Right lobe of liver (tissue), 6 donors: ENCODE measurements at regions not wholly inside any gene's neighbourhood (a gene's known extent, or its start where the extent isn't known, plus 50 kb on each side); places are given as distances from the start of the nearest gene placed in this dataset.
A peak's percentile ranks its signal among the peaks of the same experiment; 100 is the strongest.

ENCODE experiments used
- ATAC-seq, 4 donors: fragments of 200-7000 bp; cut with Tn5 transposase; one replicate each; pipeline ENCODE4 v1.9.1; 2020; ENCODE audit warnings: mild to moderate bottlenecking in 4 of 4, moderate library complexity in 4 of 4
- DNase-seq, 3 donors: peaks; one replicate each; pipeline ENCODE4 v3.0.0-alpha.2; 2020
- H3K27ac ChIP-seq, 3 donors: fragments of 200-600 bp; one replicate each; pipeline ENCODE4 v1.8.0; 2022
- H3K27me3 ChIP-seq, 2 donors: fragments of 200-600 bp; one replicate each; pipeline ENCODE4 v1.8.0; 2022
- H3K36me3 ChIP-seq, 4 donors: fragments of 200-600 bp; sonication (generic) in 1 of 4; one replicate each; pipeline versions ENCODE4 v1.5.1 to v1.8.0; 2017 to 2022; ENCODE audit warnings: control low read depth in 1 of 4
- H3K4me1 ChIP-seq, 4 donors: fragments of 200-600 bp; sonication (generic) in 1 of 4; one replicate each; pipeline versions ENCODE4 v1.5.1 to v1.8.0; 2017 to 2022; ENCODE audit warnings: control low read depth in 1 of 4
- H3K4me3 ChIP-seq, 3 donors: fragments of 200-600 bp; one replicate each; pipeline ENCODE4 v1.8.0; 2022
- H3K9me3 ChIP-seq, 4 donors: fragments of 200-600 bp; sonication (generic) in 1 of 4; one replicate each; pipeline versions ENCODE4 v1.5.1 to v1.8.0; 2017 to 2022; ENCODE audit warnings: control low read depth in 1 of 4
- POLR2A ChIP-seq: fragments of 450-650 bp; IDR thresholded peaks from one replicate; pipeline ENCODE4 v1.6.1; 2017; ENCODE audit warnings: antibody characterized with exemption, mild to moderate bottlenecking
- WGBS: methylation state at CpG from one replicate; pipeline ENCODE4 v1.1.6; 2018; ENCODE audit warnings: low coverage, low lambda C conversion rate; ENCODE audit not compliant: insufficient coverage; ENCODE audit errors: missing lambda C conversion rate; 5-methylcytosine and 5-hydroxymethylcytosine counted together
- intact Hi-C, 2 donors: fragments of 100-400 bp; cut with DNase I; formaldehyde crosslinking; loops; one replicate each; pipeline versions ENCODE4 v1.11.2 to v1.14.1; 2022
- TF ChIP-seq, protein P1 (sequence below), 4 donors: fragments of 200-600 bp in 3 of 4; fragments of 450-650 bp in 1 of 4; IDR thresholded peaks; one replicate each; pipeline versions ENCODE4 v1.5.1 to v1.8.0; 2016 to 2022; ENCODE audit warnings: antibody characterized with exemption in 4 of 4, mild to moderate bottlenecking in 2 of 4
- donor health status: DM: no; HTN: yes; CAD: no.
- donor health status: DM: no; HTN: no; CAD: no.
- donor health status: DM: no; HTN: no; CAD: no.
- donor health status: DM: no; HTN: yes; CAD: no.
- donor health status: DM: no; HTN: yes; CAD: no.

DNA sequence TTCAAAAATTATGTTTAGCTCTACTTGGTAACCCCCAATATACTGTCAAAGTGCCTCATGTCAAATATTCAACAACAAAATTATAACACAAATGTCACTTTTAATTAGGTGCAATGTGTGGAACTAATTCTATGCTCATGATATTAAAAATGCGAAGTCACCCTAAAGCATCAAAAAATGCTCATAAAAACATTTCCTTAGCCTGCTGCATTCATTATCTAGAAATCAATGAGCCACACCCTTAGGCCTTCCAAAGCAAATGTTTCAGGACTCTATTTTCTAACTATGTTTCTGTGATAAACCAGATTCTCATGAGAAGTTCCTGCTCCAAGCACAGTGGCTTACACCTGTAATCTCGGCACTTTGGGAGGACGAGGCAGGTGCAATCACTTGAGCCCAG, 75.0 kb upstream of the ANK3 start:
- TF ChIP-seq POLR2A, result no peak
- TF ChIP-seq, protein P1, sequence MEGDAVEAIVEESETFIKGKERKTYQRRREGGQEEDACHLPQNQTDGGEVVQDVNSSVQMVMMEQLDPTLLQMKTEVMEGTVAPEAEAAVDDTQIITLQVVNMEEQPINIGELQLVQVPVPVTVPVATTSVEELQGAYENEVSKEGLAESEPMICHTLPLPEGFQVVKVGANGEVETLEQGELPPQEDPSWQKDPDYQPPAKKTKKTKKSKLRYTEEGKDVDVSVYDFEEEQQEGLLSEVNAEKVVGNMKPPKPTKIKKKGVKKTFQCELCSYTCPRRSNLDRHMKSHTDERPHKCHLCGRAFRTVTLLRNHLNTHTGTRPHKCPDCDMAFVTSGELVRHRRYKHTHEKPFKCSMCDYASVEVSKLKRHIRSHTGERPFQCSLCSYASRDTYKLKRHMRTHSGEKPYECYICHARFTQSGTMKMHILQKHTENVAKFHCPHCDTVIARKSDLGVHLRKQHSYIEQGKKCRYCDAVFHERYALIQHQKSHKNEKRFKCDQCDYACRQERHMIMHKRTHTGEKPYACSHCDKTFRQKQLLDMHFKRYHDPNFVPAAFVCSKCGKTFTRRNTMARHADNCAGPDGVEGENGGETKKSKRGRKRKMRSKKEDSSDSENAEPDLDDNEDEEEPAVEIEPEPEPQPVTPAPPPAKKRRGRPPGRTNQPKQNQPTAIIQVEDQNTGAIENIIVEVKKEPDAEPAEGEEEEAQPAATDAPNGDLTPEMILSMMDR (IDR thresholded peaks at IDR 0.05), result no peak
- no peak for DNase-seq
- intact Hi-C loops, result no loop called here
- 98% methylated on average over 3 of the region's 3 CpGs for WGBS
- Histone ChIP-seq H3K27me3 (no peaks in the 10 kb centered on the region), H3K4me3 (no peak overlapping the region), H3K27ac (no peak overlapping the region), H3K4me1 (no peaks in the 10 kb centered on the region), H3K36me3 (no peaks in the 10 kb centered on the region), H3K9me3 (no peaks in the 10 kb centered on the region)
- ATAC-seq, result no peak

GRCh38 chr10:60463746-60464145, 74.1 kb upstream of the ANK3 start:
- no peak for DNase-seq
- no peak for ATAC-seq
- Histone ChIP-seq H3K9me3 (no peaks in the 10 kb centered on the region), H3K4me1 (no peaks in the 10 kb centered on the region), H3K4me3 (no peak overlapping the region), H3K27me3 (no peaks in the 10 kb centered on the region), H3K36me3 (no peaks in the 10 kb centered on the region), H3K27ac (no peak overlapping the region)
- intact Hi-C loops, result no loop called here
- TF ChIP-seq, protein P1 (IDR thresholded peaks at IDR 0.05), result no peak
- TF ChIP-seq POLR2A, result no peak

- no peak for DNase-seq
- Histone ChIP-seq H3K9me3 (no peaks in the 10 kb centered on the region), H3K27ac (no peak overlapping the region), H3K4me1 (no peaks in the 10 kb centered on the region), H3K27me3 (no peaks in the 10 kb centered on the region), H3K36me3 (no peaks in the 10 kb centered on the region), H3K4me3 (no peak overlapping the region)
- TF ChIP-seq POLR2A, result no peak
- TF ChIP-seq, protein P1 (IDR thresholded peaks at IDR 0.05), result no peak
- intact Hi-C loops, result no loop called here
- WGBS, result 57% methylated on average over 7 of the region's 7 CpGs
- ATAC-seq, result peak in 2 of 4 donors; percentile 22 to 40
Measured at GRCh38 chr10:60461688-60462087, 72.0 kb upstream of the ANK3 start.

DNA sequence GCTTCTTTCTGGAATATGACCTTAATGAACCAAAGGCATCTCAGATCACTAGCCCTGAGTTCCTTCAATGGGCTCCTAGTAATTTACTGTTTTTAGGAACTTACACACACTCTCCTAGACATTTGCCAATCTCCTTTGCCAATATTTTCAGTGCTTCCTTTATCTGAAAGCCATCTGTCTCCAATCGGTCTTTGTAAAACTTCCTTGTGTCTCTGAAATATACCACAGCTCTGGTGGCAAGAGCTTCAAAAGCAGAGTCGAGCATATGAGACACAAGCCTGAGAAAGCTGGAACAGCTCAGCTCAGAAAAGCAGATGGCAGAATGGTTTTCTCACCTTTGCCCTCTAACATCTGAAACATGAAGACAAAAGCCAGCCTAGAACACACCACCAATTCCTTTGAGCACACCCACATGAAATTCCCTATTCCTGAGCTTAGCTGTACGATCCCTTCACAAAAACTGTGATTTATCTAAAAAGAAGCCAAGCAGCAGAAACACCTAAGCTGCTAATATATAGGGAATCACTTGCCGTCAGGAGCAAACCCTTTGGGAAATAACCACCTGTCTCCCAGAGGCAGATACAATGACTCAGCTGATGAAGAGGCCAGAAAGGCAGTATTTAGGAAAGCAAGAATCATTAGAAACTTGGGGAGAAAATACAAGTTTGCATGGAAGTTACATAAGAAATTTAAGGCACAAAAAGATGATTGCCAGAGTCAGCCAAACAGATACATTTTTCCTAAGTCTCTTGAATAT, 70.2 kb upstream of the ANK3 start:
- ATAC-seq (no peak), DNase-seq (no peak)
- Histone ChIP-seq H3K27ac (no peak overlapping the region), H3K4me3 (no peak overlapping the region), H3K9me3 (no peaks in the 10 kb centered on the region), H3K27me3 (no peaks in the 10 kb centered on the region), H3K36me3 (no peaks in the 10 kb centered on the region), H3K4me1 (no peaks in the 10 kb centered on the region)
- intact Hi-C loops, result no loop called here
- 45% methylated on average over 4 of the region's 4 CpGs for WGBS
- TF ChIP-seq, protein P1 (IDR thresholded peaks at IDR 0.05), result no peak
- TF ChIP-seq POLR2A, result no peak

GRCh38 chr10:60456053-60456452, 66.4 kb upstream of the ANK3 start:
- H3K27ac ChIP-seq, result no peak overlapping the region
- no peaks in the 10 kb centered on the region for H3K27me3 ChIP-seq
- intact Hi-C loops, result no loop called here
- H3K36me3 ChIP-seq, result no peaks in the 10 kb centered on the region
- H3K4me3 ChIP-seq, result no peak overlapping the region
- H3K9me3 ChIP-seq, result no peaks in the 10 kb centered on the region
- ATAC-seq (no peak), DNase-seq (no peak)
- TF ChIP-seq, protein P1 (IDR thresholded peaks at IDR 0.05), result no peak
- TF ChIP-seq POLR2A, result no peak
- 69% methylated on average over 4 of the region's 4 CpGs for WGBS
- H3K4me1 ChIP-seq, result no peaks in the 10 kb centered on the region
